HG03097 (cell line): ENCODE measurements at regions not wholly inside any gene's neighbourhood (a gene's known extent, or its start where the extent isn't known, plus 50 kb on each side); places are given as distances from the start of the nearest gene placed in this dataset.

Source experiments
- ATAC-seq: cut with Tn5 transposase; IDR thresholded peaks from one replicate; pipeline ENCODE4 v1.9.1; 2021; ENCODE audit not compliant: unreplicated experiment, low FRiP score

DNA sequence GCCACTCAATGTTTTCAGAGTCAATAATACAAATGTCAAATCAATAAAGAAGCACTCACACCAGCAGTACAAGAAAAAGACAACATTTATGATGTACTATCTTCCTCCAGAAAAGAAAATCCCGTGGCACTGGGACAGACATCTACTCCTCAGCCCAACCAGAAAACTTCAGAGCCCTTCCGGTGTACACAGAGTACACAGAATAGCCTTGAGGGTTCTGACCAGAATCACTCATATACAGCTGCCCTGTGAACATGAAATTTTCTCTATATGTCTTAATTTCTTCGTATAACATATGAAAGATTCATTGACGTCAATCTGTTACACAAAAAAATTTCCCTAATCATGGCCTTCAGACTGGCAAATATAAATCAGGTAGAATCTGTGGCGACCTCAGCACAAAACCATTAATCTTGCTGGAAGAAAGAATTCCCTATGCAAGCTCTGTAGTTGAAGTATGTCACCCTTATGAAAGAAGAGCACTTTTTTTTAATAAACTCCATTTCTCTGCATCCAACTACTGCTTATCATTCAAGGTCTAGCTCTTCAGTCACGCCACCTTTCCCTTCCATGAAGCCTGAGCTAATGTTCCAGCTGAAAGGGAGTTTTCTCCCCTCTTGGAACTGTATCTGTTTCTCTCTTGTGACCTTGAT lies 53.8 kb upstream of the PLAAT1 start:
- no peak for ATAC-seq

GRCh38 chr3:193190146-193190786 lies 50.8 kb upstream of the PLAAT1 start:
- peak; percentile 68 for ATAC-seq
